Right ventricle myocardium inferior (tissue), 1 donor: ENCODE measurements at regions not wholly inside any gene's neighbourhood (a gene's known extent, or its start where the extent isn't known, plus 50 kb on each side); places are given as distances from the start of the nearest gene placed in this dataset.
A peak's percentile ranks its signal among the peaks of the same experiment; 100 is the strongest.

Source experiments
- ATAC-seq: fragments of 200-7000 bp; cut with Tn5 transposase; one replicate; pipeline ENCODE4 v1.9.1; 2020; ENCODE audit warnings: mild to moderate bottlenecking, moderate library complexity
- DNase-seq: peaks from one replicate; pipeline ENCODE4 v3.0.0; 2021; ENCODE audit errors: missing footprints
- intact Hi-C: fragments of 100-400 bp; cut with DNase I; formaldehyde crosslinking; loops from one replicate; pipeline ENCODE4 v1.11.0; 2022
- donor health status: DM: no; HTN: yes; CAD: no; lungs with severe emphysema.

- DNase-seq (no peak), ATAC-seq (no peak)
- intact Hi-C loops = no loop called here
Observed at GRCh38 chr2:128454980-128455720, 136.5 kb upstream of the HS6ST1 start.

- intact Hi-C loops = no loop called here
- ATAC-seq = no peak
- no peak for DNase-seq
Observed at GRCh38 chr2:128455721-128456050, 137.0 kb upstream of the HS6ST1 start.

- ATAC-seq (no peak), DNase-seq (no peak)
- intact Hi-C loops = no loop called here
Observed at GRCh38 chr2:128456281-128456680, 137.6 kb upstream of the HS6ST1 start.

- no peak for ATAC-seq
- intact Hi-C loops = no loop called here
Observed at GRCh38 chr2:128457006-128457604, 138.4 kb upstream of the HS6ST1 start.

GRCh38 chr2:128457716-128458115, 139.0 kb upstream of the HS6ST1 start:
- DNase-seq (no peak), ATAC-seq (no peak)
- intact Hi-C loops = no loop called here

More at GRCh38 chr2:128457006-128457604, 138.4 kb upstream of the HS6ST1 start:
- no peak for DNase-seq

- ATAC-seq (no peak), DNase-seq (no peak)
- intact Hi-C loops = no loop called here
Observed at GRCh38 chr2:128458505-128458904, 139.8 kb upstream of the HS6ST1 start.

GRCh38 chr2:128464456-128464855, 145.8 kb upstream of the HS6ST1 start:
- DNase-seq = no peak
- intact Hi-C loops = no loop called here
- no peak for ATAC-seq

GRCh38 chr2:128465246-128466170, 146.8 kb upstream of the HS6ST1 start:
- intact Hi-C loops = no loop called here
- ATAC-seq (no peak), DNase-seq (no peak)

- ATAC-seq (peak; percentile 87), DNase-seq (peak; percentile 89)
- intact Hi-C loops = no loop called here
Observed at GRCh38 chr2:128466376-128466775, 147.7 kb upstream of the HS6ST1 start.

GRCh38 chr2:128466776-128467175, 148.1 kb upstream of the HS6ST1 start:
- DNase-seq = no peak
- intact Hi-C loops = loop anchor here (1.0 kb wide), 1 partner anchor 28 kb away; no protein-coding TSS in a partner anchor
- ATAC-seq = no peak

- intact Hi-C loops = loop anchor here (1.0 kb wide), 1 partner anchor 27 kb away; no protein-coding TSS in a partner anchor
- peak; percentile 85 for ATAC-seq
- peak; percentile 85 for DNase-seq
Observed at GRCh38 chr2:128467321-128467969, 148.8 kb upstream of the HS6ST1 start.

GRCh38 chr2:128468186-128468920, 149.7 kb upstream of the HS6ST1 start:
- no peak for DNase-seq
- intact Hi-C loops = no loop called here
- ATAC-seq = no peak

GRCh38 chr2:128469203-128469602, 150.5 kb upstream of the HS6ST1 start:
- intact Hi-C loops = no loop called here
- no peak for DNase-seq
- ATAC-seq = no peak

GRCh38 chr2:128469875-128470274, 151.2 kb upstream of the HS6ST1 start:
- ATAC-seq (no peak), DNase-seq (no peak)
- intact Hi-C loops = no loop called here

GRCh38 chr2:128472789-128473174, 154.1 kb upstream of the HS6ST1 start:
- intact Hi-C loops = no loop called here
- peak; percentile 62 for ATAC-seq
- DNase-seq = no peak

GRCh38 chr2:128473175-128474035, 154.7 kb upstream of the HS6ST1 start:
- intact Hi-C loops = no loop called here
- DNase-seq (no peak), ATAC-seq (peak; percentile 65)

GRCh38 chr2:128474036-128474955, 155.6 kb upstream of the HS6ST1 start:
- no peak for DNase-seq
- intact Hi-C loops = no loop called here
- no peak for ATAC-seq
